OCI-LY1 (cell line): ENCODE measurements at regions not wholly inside any gene's neighbourhood (a gene's known extent, or its start where the extent isn't known, plus 50 kb on each side); places are given as distances from the start of the nearest gene placed in this dataset.

ENCODE experiments used
- EZH2 ChIP-seq: fragments of 200-600 bp; sonication (generic), shearing (Covaris generic); IDR thresholded peaks from 2 replicates; pipeline ENCODE4 v1.8.0; 2017; ENCODE audit warnings: borderline replicate concordance, mixed run types, mild to moderate bottlenecking, antibody characterized with exemption, low read length, moderate library complexity, mixed read lengths
- TF ChIP-seq, protein P1 (sequence below): fragments of 200-600 bp; sonication (generic), shearing (Covaris generic); IDR thresholded peaks from 2 replicates; pipeline ENCODE4 v1.5.1; 2017; ENCODE audit warnings: mild to moderate bottlenecking, antibody characterized with exemption, low read length, moderate library complexity, mixed read lengths

DNA sequence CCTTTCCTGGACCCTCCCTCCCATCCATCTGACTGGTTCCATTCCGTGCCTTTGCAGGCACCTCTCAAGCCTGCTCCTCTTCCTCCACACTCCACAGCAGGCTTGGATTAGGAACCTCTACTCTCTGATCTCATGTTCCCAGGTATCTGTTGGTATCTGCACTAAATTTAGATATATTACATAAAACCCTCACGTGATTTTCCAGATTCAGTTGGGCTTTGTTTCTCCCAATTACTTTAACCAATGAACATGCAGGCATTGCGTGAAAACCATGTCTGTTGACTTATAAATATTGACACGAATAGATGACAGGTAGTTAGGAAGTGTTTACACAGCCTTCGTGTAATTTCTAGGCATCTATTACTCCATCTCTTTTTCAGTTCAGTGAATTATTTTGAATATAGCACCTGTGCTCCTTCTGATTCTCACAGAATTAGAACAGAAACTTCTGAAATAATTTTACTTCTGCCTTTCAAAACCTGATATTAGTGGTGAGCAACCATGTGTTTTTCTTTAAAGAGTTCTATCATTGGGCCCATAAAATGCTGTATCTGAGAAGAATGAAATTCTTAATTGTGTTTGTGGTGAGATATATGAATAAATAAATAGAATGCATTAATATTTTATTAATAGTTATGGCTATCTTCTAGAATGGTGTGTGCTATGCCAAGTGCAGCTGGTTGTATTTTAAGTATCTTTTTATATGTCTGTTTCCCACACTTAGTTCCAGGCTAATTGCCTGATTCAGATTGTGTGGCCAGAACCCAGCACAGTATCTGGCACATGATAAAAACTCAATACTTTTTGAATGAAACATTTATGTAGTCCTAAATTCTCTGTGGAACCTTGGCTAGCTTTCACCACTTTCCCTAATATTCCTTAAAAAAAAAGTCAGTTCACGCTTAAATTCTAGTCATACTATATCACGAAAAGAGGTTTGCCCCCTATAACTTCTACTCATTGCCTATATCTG lies 304.8 kb downstream of the QDPR start:
- no peak for TF ChIP-seq EZH2
- TF ChIP-seq, protein P1, sequence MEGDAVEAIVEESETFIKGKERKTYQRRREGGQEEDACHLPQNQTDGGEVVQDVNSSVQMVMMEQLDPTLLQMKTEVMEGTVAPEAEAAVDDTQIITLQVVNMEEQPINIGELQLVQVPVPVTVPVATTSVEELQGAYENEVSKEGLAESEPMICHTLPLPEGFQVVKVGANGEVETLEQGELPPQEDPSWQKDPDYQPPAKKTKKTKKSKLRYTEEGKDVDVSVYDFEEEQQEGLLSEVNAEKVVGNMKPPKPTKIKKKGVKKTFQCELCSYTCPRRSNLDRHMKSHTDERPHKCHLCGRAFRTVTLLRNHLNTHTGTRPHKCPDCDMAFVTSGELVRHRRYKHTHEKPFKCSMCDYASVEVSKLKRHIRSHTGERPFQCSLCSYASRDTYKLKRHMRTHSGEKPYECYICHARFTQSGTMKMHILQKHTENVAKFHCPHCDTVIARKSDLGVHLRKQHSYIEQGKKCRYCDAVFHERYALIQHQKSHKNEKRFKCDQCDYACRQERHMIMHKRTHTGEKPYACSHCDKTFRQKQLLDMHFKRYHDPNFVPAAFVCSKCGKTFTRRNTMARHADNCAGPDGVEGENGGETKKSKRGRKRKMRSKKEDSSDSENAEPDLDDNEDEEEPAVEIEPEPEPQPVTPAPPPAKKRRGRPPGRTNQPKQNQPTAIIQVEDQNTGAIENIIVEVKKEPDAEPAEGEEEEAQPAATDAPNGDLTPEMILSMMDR: no peak
